Endothelial cell of umbilical vein (primary cell): ENCODE measurements at regions not wholly inside any gene's neighbourhood (a gene's known extent, or its start where the extent isn't known, plus 50 kb on each side); places are given as distances from the start of the nearest gene placed in this dataset.

Experiments
- BruUV-seq: library from RNA; stranded (reverse); fragments of 400-500 nt; replicated peaks from 2 replicates; lab custom pipeline; 2021; lab: Mats Ljungman, UMichigan
- CTCF ChIA-PET: fragments of 300-600, 350-600 bp; sonication (Branson Sonifier 250); formaldehyde crosslinking; loops from one replicate; lab custom pipeline; 2021; ENCODE audit warnings: antibody characterized with exemption, inconsistent platforms; lab: Charles Lee
- POLR2A ChIA-PET: fragments of 300-600, 350-600 bp; sonication (Branson Sonifier 250); formaldehyde crosslinking; loops from one replicate; lab custom pipeline; 2021; ENCODE audit warnings: antibody characterized with exemption, inconsistent platforms; lab: Charles Lee
- DNase-seq: peaks from one replicate; pipeline ENCODE4 v3.0.0-alpha.2; 2011; ENCODE audit warnings: low read depth, low spot score
- FAIRE-seq: peaks from 2 replicates; lab custom pipeline; 2011; peaks lifted over from hg19 to GRCh38; lab: Jason Lieb, UNC
- H2AFZ ChIP-seq: 2 replicates; pipeline ENCODE4 v1.6.0; 2012; ENCODE audit warnings: low read depth, low read length, control low read depth, inconsistent platforms
- H3K27ac ChIP-seq: 2 replicates; pipeline ENCODE4 v1.5.1; 2011; ENCODE audit warnings: low read depth, mild to moderate bottlenecking, control low read depth, low read length, moderate library complexity; ENCODE audit not compliant: insufficient read depth
- H3K27me3 ChIP-seq, 2 experiments: 2 replicates each; pipeline versions ENCODE4 v1.6.0 to v1.6.1; 2011; ENCODE audit warnings: low read length in 2 of 2, mixed read lengths in 1 of 2; ENCODE audit not compliant: control insufficient read depth in 2 of 2, insufficient read depth in 2 of 2
- H3K36me3 ChIP-seq, 2 experiments: 2 replicates in 1 of 2; 3 replicates in 1 of 2; pipeline ENCODE4 v1.5.1; 2011; ENCODE audit warnings: low read length in 2 of 2, mild to moderate bottlenecking in 1 of 2, moderate library complexity in 1 of 2; ENCODE audit not compliant: control insufficient read depth in 2 of 2, insufficient read depth in 2 of 2; ENCODE audit errors: extremely low read depth in 1 of 2
- H3K4me1 ChIP-seq: 3 replicates; pipeline ENCODE4 v1.5.1; 2011; ENCODE audit warnings: mild to moderate bottlenecking, low read length; ENCODE audit not compliant: control insufficient read depth, insufficient read depth; ENCODE audit errors: extremely low read depth
- H3K4me2 ChIP-seq: 2 replicates; pipeline ENCODE4 v1.6.1; 2011; ENCODE audit warnings: low read length, control low read depth, mixed read lengths; ENCODE audit not compliant: insufficient read depth
- H3K4me3 ChIP-seq, 3 experiments: fragments of 200-600 bp in 1 of 3; sonication (generic), shearing (Covaris generic) in 1 of 3; replicated peaks in 1 of 3; 2 replicates each; pipeline ENCODE4 v1.5.1; 2011 to 2016; ENCODE audit warnings: control low read depth in 3 of 3, low read length in 3 of 3, mild to moderate bottlenecking in 2 of 3, inconsistent platforms in 1 of 3, low read depth in 1 of 3, moderate library complexity in 1 of 3; ENCODE audit not compliant: insufficient read depth in 1 of 3
- H3K79me2 ChIP-seq: 2 replicates; pipeline ENCODE4 v1.6.0; 2012; ENCODE audit warnings: low read length, inconsistent platforms; ENCODE audit not compliant: control insufficient read depth, insufficient read depth
- H3K9ac ChIP-seq: replicated peaks from 2 replicates; pipeline ENCODE3; 2011; ENCODE audit warnings: low read length, control low read depth; ENCODE audit not compliant: insufficient read depth; ENCODE audit errors: extremely low read depth
- H3K9me1 ChIP-seq: replicated peaks from 3 replicates; pipeline ENCODE4 v1.6.0; 2011; ENCODE audit warnings: mild to moderate bottlenecking, low read length; ENCODE audit not compliant: control insufficient read depth, insufficient read depth; ENCODE audit errors: extremely low read depth
- H3K9me3 ChIP-seq: replicated peaks from 2 replicates; pipeline ENCODE4 v1.5.1; 2012; ENCODE audit warnings: low read length, inconsistent platforms; ENCODE audit not compliant: control insufficient read depth, insufficient read depth
- H4K20me1 ChIP-seq: replicated peaks from 2 replicates; pipeline ENCODE3; 2011; ENCODE audit warnings: mild to moderate bottlenecking, low read length; ENCODE audit not compliant: control insufficient read depth, insufficient read depth; ENCODE audit errors: extremely low read depth
- EZH2 ChIP-seq: IDR thresholded peaks from 2 replicates; pipeline ENCODE4 v1.6.1; 2012; ENCODE audit warnings: borderline replicate concordance, low read depth, mild to moderate bottlenecking, moderate library complexity, low read length, inconsistent platforms; ENCODE audit not compliant: severe bottlenecking
- FOS ChIP-seq: IDR thresholded peaks from 2 replicates; pipeline ENCODE4 v1.6.1; 2011; ENCODE audit warnings: mild to moderate bottlenecking, low read length, moderate library complexity, borderline replicate concordance; ENCODE audit not compliant: insufficient read depth
- GATA2 ChIP-seq: IDR thresholded peaks from 2 replicates; pipeline ENCODE4 v1.7.0; 2011; ENCODE audit warnings: low read depth, mild to moderate bottlenecking, moderate library complexity, mixed read lengths, low read length; ENCODE audit not compliant: insufficient read length, insufficient read depth
- JUN ChIP-seq: IDR thresholded peaks from 2 replicates; pipeline ENCODE4 v1.6.1; 2011; ENCODE audit warnings: borderline replicate concordance, low read depth; ENCODE audit not compliant: insufficient read length, insufficient read depth
- MYC ChIP-seq: IDR thresholded peaks from one replicate; pipeline ENCODE4 v1.6.1; 2011; ENCODE audit warnings: mild to moderate bottlenecking, low read depth, low read length
- POLR2A ChIP-seq: IDR thresholded peaks from 2 replicates; pipeline ENCODE4 v1.6.1; 2012; ENCODE audit warnings: low read depth, mild to moderate bottlenecking, control low read depth, low read length
- POLR2AphosphoS5 ChIP-seq: IDR thresholded peaks from 2 replicates; pipeline ENCODE4 v1.6.1; 2012; ENCODE audit warnings: low read depth, mild to moderate bottlenecking, control low read depth, low read length, moderate library complexity; ENCODE audit not compliant: insufficient read depth
- dilution Hi-C: fragments of 300-500 bp; cut with MboI; formaldehyde crosslinking; loops from one replicate; pipeline ENCODE4 v1.15.0; 2019; ENCODE audit warnings: low sequenced_read_pairs; ENCODE audit not compliant: extremely low pct_ligation_motif_present
- intact Hi-C: fragments of 100-400 bp; cut with micrococcal nuclease; formaldehyde crosslinking; loops from one replicate; pipeline ENCODE4 v1.10.0; 2022
- TF ChIP-seq, protein P1 (sequence below), 2 donors: IDR thresholded peaks; 1 replicate in 1 of 2; 2 replicates in 1 of 2; pipeline ENCODE4 v1.5.1; 2011; ENCODE audit warnings: low read length in 2 of 2, mild to moderate bottlenecking in 2 of 2, moderate library complexity in 2 of 2, control low read depth in 1 of 2, inconsistent platforms in 1 of 2, low read depth in 1 of 2; ENCODE audit not compliant: insufficient read depth in 1 of 2; ENCODE audit errors: extremely low read depth in 1 of 2
- TF ChIP-seq, protein P2 (sequence below): IDR thresholded peaks from 2 replicates; pipeline ENCODE4 v1.6.1; 2011; ENCODE audit not compliant: insufficient read depth, insufficient read length

DNA sequence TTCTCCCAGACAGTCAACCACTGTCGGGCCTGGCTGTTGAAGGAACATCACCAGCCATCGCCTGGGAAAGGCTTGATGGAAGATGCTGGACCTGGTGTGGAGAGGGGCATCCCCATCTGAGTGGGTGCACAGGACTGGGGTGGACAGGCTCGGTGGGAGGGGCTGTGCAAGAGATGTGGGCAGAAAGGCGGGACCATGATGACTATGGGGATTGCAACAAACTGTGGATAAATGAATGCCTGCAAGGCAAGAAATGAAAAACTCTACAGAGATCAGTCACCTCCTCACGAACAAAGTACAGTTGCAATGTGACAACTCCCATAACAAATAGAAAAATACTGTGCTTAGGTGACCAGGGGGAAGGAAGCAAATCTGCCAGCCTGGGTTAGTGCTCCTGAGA, 171.9 kb upstream of the GPR12 start:
- no peak overlapping the region for H3K4me2 ChIP-seq
- no peaks in the 10 kb centered on the region for H3K9me3 ChIP-seq
- no peaks in the 10 kb centered on the region for H3K36me3 ChIP-seq
- H3K4me1 ChIP-seq = no peaks in the 10 kb centered on the region
- TF ChIP-seq, protein P1, sequence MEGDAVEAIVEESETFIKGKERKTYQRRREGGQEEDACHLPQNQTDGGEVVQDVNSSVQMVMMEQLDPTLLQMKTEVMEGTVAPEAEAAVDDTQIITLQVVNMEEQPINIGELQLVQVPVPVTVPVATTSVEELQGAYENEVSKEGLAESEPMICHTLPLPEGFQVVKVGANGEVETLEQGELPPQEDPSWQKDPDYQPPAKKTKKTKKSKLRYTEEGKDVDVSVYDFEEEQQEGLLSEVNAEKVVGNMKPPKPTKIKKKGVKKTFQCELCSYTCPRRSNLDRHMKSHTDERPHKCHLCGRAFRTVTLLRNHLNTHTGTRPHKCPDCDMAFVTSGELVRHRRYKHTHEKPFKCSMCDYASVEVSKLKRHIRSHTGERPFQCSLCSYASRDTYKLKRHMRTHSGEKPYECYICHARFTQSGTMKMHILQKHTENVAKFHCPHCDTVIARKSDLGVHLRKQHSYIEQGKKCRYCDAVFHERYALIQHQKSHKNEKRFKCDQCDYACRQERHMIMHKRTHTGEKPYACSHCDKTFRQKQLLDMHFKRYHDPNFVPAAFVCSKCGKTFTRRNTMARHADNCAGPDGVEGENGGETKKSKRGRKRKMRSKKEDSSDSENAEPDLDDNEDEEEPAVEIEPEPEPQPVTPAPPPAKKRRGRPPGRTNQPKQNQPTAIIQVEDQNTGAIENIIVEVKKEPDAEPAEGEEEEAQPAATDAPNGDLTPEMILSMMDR (IDR thresholded peaks at IDR 0.05; ENCODE audit: extremely low read depth in 1 of 2, insufficient read depth in 1 of 2, low read depth in 1 of 2, low read length in 2 of 2) = no peak
- no peak for TF ChIP-seq EZH2
- no peak for TF ChIP-seq FOS
- TF ChIP-seq POLR2A = no peak
- TF ChIP-seq GATA2 = no peak
- no peak for TF ChIP-seq MYC
- TF ChIP-seq JUN = no peak
- TF ChIP-seq, protein P2, sequence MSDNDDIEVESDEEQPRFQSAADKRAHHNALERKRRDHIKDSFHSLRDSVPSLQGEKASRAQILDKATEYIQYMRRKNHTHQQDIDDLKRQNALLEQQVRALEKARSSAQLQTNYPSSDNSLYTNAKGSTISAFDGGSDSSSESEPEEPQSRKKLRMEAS = no peak
- TF ChIP-seq POLR2AphosphoS5 = no peak
- peaks cover 0 to 3% of the 10 kb centered on the region in 2 experiments for H3K27me3 ChIP-seq
- no peaks in the 10 kb centered on the region for H3K79me2 ChIP-seq
- H3K9me1 ChIP-seq = no peaks in the 10 kb centered on the region
- CTCF ChIA-PET = interaction anchor here (0.8 to 1.4 kb wide), 3 partner anchors 17 to 352 kb away, joined by 3 read pairs; no protein-coding TSS in a partner anchor
- no peak overlapping the region for H3K4me3 ChIP-seq
- dilution Hi-C loops = no loop called here
- no peak for FAIRE-seq
- H4K20me1 ChIP-seq = no peaks in the 10 kb centered on the region
- H2AFZ ChIP-seq = no peak overlapping the region
- no peak overlapping the region for H3K27ac ChIP-seq
- no peak for DNase-seq
- H3K9ac ChIP-seq = no peak overlapping the region
- intact Hi-C loops = no loop called here
- POLR2A ChIA-PET = no interaction called here
- BruUV-seq = no TSS peak
